HG02884 (cell line): ENCODE measurements at regions not wholly inside any gene's neighbourhood (a gene's known extent, or its start where the extent isn't known, plus 50 kb on each side); places are given as distances from the start of the nearest gene placed in this dataset.

Source experiments
- ATAC-seq: cut with Tn5 transposase; IDR thresholded peaks from one replicate; pipeline ENCODE4 v1.9.1; 2021; ENCODE audit warnings: mild to moderate bottlenecking, moderate library complexity; ENCODE audit not compliant: unreplicated experiment

DNA sequence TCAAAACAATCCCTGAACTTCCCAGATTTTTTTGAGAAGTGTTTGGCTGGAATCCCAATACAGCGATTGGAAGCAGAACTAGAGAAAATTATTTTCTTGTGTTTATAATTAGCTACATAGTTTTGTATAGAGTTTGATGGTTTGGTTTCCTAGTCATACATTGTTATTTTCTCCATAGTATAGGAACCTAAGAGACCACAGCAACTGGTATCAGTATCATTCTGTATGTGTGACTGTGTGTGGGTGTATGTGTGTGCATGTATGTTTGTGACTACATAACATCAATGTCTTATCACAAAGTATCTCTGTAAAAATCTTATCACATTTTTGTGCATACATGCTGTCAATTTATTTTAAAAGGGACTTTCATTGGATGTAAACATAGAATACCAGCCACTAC is 780.5 kb downstream of the MRPL39 start:
- ATAC-seq: peak; percentile 64

DNA sequence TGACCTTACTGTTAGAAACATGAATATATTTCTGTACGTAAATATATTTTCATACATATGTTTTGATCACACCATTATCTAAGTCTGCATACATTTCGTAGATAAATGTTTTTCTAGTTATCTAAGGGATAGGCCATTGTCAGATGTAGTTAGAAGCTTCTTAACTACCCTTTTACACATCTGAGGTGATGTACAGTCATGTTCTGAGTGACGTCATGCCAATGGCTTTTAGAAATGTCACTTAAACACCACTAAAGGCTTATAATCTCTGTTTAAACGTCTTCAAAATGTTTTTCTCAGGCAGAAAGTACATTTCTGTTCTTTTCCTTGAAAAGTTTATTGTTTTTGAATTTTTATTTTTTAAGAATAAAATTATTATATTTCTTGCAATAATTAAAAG is 781.9 kb downstream of the MRPL39 start:
- no peak for ATAC-seq

DNA sequence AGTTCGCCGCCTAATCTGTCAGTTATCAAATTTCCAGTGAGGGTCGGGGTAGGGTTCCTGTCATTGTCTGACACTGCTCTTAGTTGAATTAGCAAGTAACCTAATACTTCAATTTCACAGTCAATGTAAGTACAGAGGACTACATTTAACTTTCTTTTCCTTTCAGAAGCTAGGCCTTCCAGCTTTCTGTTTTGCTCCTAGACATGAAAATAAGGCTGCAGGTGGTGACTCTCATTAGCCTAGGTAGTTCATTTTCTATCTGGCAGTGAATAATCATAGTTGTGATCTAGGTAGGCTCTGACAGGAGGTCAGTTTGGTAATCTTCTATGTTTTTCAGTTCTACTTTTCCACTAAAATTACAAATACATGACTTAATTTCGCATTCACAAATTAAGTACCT is 783.1 kb downstream of the MRPL39 start:
- no peak for ATAC-seq

DNA sequence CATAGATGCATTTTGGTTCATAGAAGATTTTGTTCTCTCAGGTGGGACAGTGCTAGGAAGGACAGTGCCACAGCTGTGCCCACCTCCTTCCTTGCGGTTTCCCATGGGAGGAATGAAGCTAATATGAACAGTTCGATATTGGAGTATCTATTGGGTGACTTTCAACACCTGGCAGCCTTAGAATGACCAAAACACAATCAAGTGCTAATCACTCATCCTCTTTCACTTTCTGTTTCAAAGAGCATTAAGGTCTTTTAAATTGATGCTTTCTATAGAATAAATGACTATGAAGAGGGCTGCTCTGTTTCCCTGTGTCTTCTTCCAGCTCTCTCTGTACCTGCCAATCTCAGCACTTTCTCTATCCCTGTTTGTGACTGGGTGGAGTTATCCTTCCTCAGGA is 784.0 kb downstream of the MRPL39 start:
- no peak for ATAC-seq

DNA sequence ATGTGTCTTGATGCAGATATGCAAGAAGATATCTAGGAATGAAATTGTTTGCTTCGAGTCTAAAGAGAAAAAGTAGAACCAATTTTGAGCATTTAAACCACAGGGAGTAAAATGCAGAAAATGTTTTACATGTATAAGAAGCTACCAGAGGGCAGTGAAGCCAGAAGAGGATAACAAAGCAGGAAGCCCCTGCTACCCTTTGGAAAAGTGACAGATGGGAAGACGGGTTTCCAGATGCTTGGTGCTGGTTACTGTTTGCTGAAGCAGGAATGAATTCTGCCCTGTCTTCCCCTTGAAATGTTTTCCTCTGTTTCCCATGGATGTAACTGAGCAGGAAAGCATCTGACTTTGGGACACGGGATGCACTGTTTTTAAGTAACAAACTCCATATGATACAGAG is 822.2 kb downstream of the MRPL39 start:
- no peak for ATAC-seq

DNA sequence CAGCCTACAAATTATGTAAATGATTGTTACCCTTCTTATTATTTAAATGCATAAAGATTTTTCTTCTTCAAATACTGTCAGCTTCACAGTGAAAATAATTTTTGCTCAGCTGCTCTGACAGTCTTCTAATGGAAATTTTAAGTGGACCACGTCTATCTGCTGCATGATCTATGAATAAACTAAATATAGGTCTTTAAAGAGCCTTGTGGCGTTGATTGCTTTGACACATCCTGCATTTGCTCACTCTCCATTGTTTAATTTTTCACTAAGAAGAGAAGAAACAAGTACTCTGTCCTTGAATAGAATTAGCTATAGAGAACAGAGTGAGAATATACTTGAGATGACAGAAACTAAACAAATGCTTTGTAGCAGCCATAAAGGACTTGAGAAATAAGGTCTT is 826.1 kb downstream of the MRPL39 start:
- ATAC-seq: no peak

DNA sequence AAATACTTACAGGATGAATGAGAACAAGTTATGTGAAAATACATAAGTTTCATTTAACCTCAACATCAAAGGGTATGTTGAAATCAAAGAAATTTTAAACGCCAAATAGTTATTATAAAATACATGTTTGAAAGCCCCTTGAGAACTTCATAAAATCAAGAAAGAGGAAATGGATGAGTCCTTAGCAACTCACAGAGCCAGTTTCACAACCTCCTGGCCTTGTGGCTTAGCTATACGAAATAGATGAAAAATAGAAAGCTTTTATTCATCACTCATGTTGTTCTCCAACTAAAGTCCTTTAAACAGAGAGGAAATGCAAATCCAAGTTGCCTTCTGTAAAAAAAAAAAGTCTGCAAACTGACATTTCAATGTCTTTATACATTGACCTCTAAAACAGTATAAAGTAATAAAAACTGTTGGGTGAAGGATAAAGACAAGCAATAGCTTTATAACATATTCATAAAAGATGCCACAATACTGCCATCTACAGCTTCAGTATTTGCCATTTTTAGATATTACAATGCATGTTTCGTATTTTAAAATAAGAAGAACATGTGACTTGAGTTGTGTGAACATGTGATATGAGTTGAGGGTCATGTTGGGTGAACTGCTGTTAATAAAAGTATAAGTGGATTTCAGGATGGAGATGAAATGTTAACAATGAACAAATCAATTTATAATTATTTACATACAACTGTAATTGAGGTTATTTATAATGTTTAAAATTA is 847.8 kb downstream of the MRPL39 start:
- ATAC-seq: no peak

DNA sequence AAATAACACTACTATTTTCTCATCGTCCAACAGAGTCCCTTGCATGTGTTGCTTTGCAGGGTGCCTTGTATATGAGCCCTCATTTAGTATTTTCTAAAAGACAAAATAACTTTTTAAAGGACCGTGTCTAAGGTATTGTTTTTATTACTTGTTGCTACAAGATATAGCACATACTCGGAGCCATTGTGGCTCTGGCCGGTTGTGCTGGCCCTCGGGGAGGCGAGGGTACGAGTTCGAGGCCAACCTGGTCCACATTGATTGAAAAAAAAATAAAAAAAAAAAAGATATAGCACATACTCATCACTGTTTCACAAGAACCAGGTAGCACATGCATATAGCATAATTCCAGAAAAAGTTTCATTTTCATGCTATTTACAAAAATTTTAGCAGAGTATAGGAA is 869.2 kb downstream of the MRPL39 start:
- no peak for ATAC-seq

DNA sequence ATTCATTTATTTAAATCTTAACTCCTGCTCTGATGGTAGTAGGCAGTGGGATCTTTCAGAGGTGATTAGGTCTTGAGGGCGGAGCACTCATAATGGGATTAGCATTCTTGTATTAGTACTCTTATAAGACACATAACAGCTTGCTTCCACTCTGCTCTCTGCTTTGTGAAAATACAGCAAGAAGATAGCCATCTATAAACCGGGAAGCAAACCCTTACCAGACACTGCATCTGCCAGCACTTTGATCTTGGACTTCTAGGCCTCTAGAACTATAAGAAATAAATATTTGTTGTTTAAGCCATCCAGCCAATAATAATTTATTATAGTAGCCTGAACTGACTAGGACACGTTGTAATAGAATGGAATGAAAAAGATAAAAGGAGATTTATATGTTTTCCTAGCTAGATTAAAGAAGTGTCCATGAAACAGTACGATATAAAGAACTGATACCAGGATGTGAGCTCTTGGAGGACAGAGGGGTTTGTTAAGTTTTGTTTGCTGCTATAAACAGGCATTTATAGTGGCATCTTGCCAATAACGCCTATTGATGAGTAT is 869.9 kb downstream of the MRPL39 start:
- ATAC-seq: no peak

DNA sequence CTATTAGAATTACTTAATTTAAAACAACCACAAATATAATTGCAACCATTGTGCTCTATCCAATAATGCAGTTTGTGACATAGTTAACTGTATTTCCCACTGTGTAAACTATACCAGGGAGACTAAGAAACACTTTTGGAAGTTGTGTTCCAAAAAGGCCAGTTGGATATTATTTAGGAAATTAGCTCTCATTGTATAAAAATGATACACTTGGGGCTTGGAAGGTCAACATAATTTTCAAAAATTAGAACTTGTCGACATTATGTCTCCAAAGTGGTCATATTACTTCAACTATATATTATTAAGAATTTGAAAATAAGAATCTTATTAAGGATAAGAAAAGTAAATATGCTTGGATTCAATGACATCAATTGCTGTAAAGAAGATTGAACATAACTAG is 876.6 kb downstream of the MRPL39 start:
- no peak for ATAC-seq

DNA sequence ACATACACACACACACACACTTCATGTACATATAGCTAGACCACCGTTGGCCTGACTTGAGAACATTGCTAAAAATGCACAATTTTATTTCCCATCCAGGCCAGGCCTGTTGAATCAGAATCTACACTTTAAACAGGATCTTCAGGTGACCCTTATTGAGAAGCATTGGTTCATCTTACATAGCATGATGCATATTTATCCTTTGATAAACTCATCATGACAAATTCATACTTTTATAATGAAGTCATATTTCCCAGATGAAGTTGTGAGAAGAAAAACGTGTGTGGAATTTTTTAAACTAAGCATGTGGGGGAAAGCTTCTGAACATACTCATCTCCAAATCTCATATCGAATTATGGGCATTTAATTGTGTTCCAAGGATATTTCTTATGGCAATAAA is 877.7 kb downstream of the MRPL39 start:
- ATAC-seq: no peak

DNA sequence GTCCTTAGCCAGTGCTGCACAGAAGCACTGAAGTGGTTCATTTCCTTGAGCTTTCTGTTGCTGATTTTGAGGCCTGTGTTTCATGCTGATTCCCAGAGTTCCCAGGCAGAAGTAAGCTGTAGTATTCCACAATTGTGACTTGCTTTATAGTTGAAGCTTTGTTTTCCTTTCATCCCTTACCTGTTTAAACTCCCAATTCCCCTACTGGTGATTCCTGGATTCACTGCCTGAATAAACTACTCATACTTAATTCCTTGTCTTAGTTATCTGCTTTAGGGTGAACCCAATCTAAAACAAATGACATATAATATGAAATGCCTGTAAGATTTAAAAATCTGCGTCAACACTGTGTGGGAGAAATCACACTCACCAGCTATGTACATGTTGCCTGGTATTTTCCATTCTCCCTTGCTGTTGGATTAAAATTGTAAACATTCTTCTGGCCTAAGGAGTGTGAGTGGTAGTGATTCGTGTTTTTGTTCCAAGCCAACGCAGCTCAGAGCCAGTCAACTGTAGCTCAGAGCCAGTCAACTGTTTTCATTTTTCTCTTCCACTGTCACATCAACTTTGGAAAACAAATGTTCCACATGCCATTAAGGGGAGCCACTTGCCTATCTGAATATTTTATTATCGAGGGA is 879.4 kb downstream of the MRPL39 start:
- ATAC-seq: no peak

DNA sequence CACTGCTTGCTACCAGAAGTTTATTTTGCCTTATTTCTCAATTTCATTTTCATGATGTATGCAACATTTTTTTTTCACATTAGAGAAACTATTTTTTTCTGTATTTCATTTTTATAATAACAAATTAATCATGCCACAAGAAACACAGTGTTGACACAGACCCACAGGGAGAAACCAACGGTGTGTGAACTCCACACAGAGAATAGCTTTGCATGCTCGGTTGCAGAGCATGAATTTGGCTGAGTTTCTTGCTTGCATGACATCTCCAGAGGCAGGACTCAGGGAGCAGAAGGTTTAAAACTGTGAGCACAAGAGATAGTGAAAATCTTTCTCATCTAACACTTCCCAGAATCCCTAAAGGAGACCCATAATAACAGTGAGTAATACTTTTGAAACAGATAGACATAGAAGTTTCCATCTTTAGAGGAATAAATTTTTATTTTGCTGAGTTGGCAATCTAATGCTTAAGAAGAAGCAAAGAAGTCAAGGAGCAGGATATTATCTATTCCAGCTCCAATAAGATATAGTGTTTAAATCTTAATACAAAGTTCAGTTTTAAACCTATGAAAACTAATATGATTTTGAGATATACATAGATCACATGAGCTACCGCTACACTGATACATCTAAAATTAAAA is 890.9 kb downstream of the MRPL39 start:
- no peak for ATAC-seq

DNA sequence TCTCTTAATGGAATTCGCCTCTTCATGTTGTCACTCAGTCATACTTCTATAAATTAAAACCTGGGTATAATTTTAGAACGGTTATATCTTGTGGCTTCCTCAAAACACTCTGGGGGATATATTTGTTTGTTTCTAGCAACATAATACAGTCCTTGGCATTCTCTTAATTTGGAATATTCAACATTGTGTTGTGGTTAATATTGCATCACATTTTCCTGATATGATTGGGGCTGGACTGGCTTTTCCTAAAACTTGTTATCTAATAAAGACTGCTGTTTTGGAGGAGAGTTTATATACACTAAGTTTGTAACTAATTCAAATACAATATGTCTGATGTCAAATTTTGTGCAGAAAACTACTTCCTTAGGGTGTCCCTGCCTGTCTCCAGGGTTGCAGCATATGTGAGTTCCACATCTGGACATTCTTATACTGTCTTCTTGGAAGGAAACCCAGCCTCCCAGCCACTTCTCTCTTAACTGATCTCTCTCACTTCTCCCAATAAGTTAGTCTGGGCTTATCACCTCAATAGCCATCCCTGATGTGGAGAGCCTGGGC is 892.6 kb downstream of the MRPL39 start:
- ATAC-seq: no peak

DNA sequence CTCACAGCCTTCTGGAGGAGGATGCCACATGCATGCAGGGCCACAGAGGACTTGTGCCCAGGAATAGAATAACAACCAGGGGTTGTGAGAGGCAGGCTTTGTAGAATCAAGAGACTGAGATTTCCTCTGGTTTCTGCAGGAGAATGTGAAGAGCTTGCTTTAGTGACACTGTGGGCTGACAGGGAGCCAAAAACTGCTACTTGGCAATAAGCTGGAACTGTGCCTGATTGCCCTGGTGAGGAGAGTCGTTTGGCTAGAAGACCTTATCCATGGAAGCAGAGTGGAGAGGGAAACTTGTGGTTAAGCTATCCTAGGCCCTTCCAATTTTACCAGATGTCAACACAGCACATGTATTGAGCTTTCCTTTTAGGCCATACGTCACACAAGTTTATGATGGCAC is 902.1 kb downstream of the MRPL39 start:
- no peak for ATAC-seq

DNA sequence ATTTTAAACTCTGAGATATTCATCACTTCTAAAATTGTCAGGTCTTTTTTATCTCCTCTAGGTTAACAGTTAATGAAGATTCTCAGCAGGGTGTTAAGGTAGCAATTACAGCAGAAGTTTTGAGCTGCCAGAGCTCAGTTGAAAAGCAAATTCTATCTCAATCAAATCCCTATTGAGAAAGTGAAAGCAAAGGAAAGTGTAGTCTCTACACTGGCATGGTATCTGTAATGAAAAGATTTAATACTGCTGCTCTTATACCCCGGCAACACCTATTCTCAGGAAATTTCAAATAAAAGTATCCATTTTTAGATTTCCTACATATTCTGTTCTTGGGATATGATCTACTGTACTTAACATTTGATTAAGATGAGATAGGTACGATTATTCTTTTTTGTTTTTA is 913.5 kb downstream of the MRPL39 start:
- ATAC-seq: no peak

DNA sequence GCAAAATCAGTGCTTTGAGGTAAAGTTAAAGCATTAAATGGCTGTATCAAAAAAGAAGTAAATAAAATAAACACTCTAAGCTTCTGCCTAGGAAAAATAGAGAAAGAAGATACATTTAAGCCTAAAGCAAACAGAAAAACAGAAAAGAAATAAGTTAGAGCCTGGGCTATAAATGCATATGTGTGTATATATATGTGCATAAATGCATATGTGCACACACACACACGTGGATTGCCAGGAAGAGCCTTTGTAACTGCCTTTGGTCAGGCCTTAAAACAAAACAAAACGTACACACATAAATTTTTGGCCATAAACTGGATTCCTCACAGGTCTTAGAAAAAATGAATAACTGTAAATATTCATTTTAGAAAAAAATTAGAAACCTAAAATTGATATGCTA is 925.8 kb downstream of the MRPL39 start:
- ATAC-seq: no peak

DNA sequence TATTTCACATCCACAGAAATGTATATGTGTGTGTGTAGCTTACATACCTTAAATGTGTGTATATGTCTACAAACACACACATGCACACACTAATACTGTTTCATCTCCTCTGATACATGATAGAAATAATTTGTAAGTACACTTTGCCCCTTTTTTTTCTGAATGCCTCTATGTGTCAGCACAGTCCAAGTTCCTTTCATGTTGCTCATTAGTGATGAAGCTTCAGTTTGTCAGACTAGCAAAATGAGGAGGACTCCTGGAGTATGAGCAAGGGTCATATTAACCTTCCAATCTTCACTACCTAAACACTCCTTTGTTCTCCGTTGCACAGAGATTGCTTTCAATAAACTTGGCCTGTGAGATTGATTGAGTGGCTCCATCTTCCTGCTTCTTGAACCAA is 935.4 kb downstream of the MRPL39 start:
- no peak for ATAC-seq

DNA sequence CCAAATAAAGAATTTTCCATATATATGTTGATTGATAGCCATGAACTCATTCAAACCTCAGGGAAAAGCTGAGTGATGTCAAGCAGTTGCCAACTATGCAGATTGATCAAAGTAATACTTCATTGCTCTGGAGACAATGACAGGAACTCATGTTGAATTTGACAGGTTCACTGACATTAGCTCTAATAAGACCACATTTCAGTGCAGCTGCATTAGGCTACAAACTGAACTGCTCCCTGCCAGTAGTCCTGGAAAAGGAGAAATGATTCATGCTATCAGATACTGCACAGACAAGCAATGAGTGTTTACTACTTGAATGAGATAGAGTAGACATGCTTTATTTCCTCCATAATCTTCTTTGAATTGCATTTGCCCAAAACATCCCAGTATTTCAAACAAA is 948.4 kb downstream of the MRPL39 start:
- no peak for ATAC-seq

DNA sequence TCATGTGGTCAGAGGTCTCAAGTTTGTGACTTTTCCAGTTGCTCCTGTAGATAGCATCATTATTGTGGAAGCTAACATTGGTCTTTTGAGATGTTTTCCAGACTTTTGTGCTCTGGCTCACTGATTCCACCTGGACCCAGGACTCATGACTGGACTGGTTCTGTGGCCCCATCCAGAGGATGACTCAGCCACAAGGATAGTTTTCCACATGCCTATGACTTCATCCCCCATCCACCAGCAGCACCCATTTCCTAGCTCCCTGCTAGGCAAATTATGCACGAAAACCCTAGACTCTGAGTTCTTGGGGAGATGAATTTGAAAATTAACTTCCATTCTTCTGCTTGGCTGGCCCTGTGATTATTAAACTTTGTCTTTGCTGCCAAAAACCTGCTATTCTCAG is 949.3 kb downstream of the MRPL39 start:
- no peak for ATAC-seq

DNA sequence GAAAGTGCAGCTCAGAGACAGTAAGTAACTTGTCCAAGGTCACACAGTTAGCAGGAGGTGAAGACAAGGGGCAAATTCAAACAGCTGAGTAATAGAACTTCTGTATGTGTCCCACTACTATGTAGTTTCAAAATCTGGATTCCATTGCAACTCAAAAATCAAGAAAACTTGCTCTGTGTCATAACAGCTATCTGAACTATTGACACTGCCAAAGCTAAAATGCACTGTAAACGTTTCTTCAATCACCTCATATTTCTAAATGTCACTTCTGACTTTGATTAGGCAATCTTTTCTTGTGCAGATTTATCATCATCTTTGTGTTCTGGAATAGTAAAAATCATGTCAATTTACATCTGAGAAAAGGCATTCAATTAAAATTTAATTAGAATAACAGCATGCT is 957.6 kb downstream of the MRPL39 start:
- ATAC-seq: no peak

DNA sequence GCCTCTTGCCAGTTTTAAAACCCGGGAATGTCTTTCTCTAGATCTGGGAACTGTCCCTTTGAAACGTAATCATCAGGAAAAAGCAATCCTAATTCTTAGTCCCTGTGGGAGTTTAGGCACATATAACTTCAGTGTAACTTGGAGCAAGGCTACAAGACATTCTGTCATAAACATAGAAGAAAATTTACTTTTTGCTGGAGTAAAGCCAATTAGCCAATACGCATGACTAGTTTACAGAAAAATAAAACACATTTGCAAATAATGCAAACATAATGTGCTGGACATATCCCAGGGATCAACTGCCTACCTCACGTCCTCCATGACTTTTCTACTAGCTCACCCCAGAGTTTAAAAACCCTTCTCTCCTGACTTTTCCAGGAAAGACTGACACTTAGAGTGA is 970.6 kb downstream of the MRPL39 start:
- ATAC-seq: no peak
